IPS DF 4.7 (cell line): ENCODE measurements at regions not wholly inside any gene's neighbourhood (a gene's known extent, or its start where the extent isn't known, plus 50 kb on each side); places are given as distances from the start of the nearest gene placed in this dataset.

Source experiments
- DNase-seq: peaks from one replicate; pipeline ENCODE4 v3.0.0-alpha.2; 2013; ENCODE audit warnings: low spot score; ENCODE audit errors: extremely low read depth

DNA sequence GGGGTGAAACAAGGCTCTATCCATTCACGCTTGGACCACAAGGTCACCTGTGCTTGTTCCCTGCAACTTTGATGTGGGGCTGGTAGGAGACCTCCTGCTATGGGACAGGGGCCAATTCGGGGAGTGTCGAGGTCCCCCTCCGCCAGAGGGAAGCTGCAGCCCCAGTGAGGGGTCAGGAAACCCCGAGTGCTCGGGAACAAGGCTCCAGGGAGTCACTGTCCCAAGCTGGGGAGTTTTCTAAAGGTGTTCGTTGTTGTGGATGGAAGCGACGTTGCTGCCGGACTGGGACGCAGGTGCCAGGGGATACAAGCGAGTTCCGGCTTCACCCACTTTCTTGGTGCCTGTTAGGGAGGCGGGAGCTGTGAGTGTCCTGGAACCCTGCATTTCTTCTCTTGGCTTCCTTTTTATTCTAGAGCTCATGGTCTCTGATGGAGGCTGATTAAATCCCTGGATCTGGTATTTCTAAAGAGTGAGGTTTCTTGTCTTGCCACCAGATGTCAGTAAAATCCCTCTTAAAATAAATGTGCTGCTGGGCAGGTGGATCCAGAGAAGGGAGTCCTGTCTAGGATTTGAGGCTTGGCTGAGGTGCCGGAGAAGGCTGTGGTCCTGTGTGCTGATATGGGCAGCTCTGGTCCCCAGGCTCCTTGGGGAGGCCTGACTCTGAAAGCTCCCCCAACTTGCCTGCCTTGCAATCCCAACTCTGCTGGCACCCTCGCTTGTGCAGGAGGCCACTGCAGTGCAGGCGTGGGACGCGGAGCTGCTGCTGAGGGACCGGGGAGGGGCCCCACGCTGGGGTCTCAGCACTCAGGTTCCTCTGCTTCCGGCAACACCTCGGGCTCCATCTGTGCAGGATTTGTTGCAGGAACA lies 153.9 kb downstream of the TEX29 start:
- no peak for DNase-seq

DNA sequence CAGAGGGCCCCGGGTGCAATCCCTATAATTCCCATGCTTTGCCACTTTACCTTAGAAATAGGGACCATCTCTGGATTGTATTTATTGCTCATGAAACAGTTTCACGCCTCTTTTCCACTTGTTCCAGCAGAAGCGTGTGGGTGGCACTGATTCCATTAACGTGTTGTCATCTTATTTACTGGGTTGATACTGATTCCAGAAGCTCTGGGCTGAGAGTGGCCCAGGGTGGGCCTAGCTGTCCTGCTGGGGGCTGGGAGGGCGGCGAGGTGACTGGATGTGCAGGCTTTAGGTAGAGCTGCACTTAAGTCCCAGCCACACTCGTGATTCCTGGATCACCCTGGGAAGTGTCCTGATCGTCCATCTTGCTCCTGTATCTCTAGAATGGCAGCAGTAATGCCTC lies 155.0 kb downstream of the TEX29 start:
- DNase-seq, result no peak

DNA sequence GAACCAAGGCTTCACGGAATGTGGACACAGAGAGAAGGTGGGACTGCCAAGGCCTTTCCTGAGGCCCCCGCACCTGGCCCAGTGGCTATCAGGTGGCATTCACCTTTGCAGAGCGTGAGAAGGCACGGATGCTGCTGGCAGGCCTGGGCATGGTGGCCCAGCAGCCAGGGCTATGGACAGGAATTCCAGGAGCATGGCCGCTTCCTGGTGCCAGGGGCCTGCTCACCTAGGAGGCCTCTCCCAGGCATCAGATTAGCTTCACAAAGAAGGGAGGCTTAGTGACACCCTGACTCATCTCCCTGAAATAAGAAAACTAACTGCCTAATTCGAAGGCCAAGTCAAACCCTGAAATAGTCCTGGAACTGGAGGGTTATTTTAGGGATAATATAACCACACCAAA lies 155.8 kb downstream of the TEX29 start:
- no peak for DNase-seq

DNA sequence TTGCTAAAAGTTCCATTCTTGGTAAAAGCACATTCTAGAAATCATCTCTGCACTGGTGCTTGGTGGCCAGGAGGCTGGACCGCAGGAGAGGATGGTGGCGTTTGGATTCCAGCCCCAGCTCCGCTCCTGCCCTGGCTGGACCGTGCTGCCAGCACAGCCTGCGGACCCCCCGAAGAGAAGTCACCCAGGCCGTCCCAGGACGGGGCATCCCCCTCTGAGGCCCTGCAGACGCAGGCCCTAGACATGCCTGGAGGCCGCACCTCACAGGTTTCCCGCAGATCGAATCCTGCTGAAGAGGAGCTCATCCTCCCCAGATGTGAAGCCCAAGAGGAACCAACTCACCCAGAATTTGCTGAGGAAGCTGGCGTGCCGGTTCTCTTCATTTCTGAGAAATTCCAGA lies 159.0 kb downstream of the TEX29 start:
- DNase-seq, result no peak

DNA sequence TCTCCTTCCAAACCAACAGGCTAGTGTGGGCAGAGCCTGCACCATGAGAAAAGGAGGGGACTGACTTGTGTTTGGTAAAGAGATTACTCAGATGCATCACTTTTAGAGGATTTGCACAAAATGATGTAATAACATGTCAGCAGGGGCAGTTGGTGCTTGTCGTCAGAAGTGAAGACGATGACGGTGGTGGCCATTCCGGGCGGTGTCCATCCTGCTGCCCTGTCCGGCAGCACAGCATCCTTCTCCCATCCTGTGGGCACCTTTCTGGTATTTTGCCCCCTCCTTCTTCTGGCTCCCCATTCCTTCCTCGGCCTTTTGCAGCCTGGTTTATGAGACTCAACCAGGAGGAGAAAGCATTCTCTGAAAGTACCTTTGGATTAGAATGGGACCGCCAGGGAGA lies 160.1 kb downstream of the TEX29 start:
- no peak for DNase-seq

DNA sequence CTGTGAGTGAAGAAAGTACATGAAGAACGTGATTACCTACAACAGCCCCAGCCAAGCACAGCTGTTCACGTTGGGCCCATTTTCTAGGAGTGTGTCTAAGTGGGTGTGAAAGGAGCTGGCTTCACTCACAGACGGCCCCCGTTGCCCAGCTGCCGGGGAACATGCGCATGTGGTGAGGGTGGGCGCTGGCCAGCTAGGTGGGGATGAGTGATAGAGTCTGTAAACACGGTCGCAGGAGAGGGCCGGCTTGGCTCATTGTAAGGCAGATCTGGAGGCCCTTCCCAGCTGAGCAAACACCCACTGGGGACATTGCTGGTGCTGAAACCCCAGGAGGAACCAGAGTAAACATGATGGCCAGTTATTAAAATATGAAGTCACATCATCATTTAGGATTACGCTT lies 160.5 kb downstream of the TEX29 start:
- DNase-seq, result no peak

DNA sequence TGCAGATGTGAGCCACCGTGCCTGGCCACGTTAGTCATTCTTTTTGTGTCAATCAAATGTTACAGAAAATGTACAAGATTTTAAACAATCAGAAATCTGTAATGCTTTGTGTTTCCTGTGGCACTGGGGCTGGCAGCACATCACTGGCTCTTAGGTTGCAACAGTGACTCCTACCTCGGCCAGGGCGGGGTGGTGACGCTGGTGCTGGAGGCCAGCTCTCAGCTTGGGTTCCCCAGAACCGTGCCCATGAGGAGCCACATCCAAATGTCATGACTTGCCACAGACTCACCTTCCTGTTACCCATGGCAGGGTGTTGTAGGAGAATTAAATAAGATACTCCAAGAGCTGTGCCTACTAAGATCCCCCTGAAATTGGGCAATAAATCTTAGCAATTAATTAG lies 161.7 kb downstream of the TEX29 start:
- DNase-seq, result no peak

DNA sequence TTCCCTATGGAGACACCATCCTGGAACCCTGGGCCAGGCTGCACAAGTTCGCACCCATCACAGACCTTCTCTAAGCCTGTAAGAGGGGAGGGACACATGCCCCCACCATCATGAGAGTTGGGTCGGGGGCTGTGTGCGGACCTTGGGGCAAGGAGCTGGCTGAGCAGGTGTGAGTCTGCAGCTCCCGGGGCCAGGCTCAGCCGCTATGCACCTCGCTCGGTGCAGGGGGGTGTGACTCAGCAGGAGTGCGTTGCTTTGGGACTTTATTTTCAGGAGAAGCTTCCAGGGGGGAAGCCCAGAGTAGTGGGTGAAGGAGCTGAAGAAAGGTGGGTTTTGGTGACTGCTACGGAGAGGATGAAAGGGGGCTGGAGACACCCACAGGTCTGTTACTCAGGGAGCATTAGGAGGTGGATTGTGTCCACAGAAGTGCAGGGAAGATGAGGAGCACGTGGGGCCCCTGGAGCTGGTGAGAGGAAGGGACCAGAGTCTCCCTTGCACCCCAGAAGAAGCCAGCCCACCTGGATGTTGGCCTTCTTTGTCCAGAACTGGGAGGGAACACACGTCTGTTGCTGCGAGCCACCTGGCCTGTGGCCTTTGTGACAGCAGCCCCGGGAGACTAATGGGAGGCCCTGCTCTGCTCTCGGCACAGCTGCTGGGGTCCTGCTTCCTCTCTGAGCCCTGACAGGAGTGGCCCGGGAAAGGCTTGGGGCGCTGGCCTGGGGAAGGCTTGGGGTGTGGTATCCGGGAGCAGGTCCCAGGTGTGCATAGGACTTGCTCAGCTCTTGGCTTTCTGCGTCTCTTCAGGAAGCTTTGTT lies 162.6 kb downstream of the TEX29 start:
- DNase-seq, result no peak

DNA sequence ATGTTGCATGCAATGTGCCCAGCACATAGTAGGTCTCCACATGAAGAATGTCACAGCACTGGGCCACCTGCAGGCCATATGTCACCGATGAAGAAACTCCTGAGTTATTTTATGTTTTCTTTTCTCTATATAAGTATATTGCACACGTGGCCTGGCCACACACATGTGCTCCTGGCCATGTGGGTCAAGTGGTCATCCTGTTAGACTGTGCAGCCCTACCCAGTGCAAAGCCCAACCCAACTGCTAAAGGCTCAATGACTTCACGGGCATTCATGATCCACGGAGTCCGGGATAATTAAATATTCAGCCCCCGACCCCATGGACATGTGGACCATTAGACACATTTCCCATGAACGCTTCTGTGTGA lies 163.2 kb downstream of the TEX29 start:
- no peak for DNase-seq

DNA sequence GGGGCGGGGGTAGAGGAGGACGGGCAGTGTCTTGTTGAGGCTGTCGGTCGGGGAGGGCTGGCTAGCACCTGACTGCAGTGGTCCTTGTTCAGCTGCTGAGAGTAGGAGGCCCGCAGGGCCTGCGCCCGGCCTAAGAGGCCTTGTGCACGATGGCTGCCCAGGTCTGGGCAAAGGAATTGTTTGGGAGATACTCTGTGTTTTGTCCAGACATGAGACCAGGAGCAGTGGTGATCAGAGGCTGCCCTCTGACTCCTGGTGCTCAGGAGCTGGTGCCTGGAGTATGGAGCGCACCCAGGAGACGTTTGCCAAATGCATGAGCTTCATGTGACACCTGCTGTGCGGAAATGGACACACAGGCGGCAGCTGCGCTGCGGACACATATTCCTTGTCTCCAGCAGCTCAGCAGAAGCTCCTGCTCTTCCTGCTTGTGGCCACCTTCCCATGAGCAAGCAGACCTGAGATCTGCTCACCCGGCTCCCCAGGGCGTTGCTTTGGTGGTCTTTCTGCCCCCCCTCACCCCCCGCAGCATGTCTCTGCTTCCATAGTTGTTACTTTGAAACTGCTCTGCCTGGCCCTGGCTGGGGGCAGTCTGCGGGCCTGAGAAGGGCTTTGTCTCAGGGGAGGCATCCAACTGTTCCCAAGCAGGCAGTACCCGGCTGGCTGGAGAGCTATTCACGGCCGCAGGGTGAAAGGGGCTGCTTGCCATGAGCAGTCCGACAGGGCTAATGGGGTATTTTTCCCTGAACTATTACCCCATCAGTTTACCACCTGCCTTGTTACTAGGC lies 163.9 kb downstream of the TEX29 start:
- DNase-seq, result no peak

DNA sequence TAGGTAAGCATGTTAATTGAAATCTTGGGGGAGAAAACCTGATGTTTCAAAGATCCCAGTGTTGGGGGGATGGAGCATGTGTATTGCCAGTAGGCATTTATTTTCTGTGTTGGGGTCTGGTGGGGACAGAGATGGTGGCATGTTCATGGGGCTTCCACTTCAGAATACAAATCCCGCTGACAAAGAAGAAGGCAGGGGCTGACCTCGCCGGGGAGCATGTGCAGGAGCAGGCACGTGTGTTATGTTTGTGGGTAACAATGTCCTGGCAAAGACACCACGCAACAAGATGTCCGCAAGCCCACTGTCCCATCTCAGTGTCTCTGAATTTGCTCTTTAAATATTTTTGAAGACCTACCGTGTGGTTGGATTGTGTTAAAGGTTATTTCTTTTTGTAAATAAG lies 164.5 kb downstream of the TEX29 start:
- no peak for DNase-seq

DNA sequence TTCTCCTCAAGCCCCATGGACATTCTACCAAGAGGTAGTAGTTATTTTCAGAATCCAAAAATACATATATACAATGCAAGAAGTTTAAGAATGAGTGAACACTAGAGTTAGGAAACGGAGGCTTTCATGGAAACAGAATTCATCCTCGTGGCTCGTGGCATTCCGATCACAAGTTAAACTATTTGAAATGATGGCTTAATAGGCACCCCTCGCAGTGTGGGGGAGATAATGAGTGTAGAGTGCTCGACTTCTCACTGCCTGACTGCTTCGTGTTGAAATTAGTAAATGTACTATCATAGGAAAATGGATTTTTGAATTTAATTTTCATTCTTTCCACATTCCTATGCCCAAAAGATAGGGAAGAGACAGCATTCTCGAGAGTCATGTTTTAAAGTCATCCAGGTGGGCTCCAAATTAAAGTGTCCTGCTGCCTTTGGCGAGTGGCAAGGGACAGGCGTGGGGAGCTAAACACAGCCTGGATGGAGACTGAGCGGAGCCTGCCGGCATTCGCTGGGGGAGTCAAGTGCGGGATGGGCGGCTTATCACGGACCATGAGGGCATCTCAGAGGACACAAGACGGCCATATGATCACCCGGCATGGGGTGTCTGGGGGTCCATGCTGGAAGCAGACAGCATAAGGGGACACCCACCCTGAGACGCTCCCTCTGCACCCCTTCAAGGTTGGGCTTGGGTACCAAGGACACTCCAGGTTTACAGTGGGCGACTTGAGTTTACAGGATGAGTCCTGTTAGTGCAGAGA lies 165.2 kb downstream of the TEX29 start:
- no peak for DNase-seq

DNA sequence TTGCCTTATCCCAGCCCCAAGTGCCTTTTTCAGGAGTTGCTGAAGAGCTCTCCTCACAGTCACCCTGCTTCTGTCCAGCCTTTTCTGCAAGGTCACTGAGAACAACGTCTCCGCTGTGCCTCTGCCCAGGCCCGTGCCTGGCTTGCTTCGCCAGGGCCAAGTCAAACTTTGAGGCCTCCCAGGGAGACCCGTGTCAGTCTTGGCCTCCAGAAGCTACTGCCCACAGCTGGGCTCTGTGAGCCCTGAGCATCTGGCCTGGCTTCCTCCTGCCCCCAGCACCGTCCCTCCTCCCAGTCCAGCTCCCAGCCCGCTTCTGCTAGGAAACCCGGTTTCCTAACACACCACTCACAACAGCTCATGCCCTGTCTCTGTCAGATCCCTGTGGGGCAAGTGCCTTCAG lies 165.9 kb downstream of the TEX29 start:
- DNase-seq, result no peak

DNA sequence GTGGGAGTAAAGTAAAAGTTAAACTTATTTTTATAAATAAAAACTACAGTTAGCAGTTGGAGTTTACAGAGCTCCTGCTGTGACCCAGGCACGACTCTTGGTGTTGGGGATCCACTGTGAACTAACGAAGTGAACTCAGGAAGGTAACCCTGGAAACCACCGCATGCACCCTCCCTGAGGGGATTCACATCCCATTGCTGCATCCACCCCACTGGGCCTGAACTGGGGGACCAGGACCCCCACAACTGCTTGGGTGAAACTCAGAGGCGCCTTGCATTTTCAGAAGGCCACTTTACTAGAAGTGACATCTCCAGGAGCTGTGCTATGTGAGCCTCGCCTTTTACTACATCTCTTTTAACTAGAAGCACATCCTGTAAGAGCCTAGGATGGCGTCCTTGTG lies 166.4 kb downstream of the TEX29 start:
- no peak for DNase-seq

DNA sequence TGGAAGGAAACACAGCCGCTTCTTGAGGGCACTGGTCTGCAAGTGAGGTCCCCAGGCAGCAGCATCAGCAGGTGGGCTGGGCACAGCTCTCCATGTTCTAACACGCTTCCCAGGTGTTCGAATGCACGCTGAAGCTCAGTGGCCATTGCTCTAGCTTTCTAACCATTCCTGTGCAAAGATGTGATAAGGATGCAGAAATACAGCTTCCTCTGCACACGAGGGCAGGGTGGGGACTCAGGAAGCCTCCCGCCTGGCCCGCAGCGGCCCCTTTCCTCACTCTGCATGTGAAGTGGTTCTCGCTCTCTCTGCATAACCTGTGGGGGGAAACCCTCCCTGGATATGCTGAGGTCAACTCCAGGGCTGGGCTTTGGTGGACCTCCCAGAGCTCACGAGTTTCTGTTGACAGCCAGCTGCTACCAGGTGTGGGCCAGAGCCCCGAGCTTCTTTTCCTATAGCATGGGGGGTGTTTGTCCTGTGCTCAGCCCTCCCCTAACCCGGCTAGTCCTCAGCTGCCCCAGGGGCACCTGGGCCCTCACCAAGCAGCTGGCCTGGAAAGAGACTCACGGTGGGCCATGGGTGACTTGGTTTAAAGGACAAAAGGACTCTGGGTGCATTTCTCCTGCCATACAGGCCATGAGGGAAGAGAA lies 168.2 kb downstream of the TEX29 start:
- no peak for DNase-seq

DNA sequence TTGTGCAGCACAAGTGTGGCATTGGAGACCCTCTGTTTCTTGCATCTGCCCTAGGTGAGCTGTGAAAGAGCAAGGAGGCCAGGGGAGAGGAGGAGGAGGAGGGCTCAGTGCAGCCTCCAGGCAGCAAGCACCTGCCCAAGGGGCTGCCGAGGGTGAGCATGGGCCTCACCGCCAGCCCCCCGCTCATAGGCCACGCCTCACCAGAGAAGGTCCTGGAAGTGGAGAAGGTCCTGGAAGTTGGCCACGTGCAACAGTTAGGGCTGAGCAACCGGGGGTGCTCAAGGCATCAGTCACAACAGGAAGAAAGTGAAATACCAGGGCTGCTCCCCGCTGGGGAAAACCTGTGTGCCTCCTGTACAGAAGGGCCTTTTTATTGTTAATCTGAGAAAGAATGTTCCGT lies 168.9 kb downstream of the TEX29 start:
- no peak for DNase-seq

DNA sequence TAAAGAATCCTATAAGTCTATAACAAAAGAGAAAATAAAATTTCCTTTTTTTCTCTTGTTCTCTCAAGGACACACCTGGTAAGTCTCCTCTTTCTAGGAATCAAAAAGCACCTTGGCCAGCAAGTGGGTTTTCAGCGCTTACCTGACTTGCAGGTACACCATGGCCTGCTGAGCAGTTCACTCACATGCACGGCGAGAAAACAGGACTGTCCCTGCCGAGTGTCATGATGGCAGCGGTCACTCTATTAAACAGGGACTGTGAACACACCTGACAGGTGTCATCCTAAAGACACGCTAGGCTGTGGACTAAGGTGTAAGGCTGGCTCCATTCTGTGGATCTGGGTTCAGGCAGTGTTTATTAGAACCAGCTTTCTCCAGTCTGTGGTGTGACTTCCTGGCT lies 170.2 kb downstream of the TEX29 start:
- DNase-seq, result no peak

DNA sequence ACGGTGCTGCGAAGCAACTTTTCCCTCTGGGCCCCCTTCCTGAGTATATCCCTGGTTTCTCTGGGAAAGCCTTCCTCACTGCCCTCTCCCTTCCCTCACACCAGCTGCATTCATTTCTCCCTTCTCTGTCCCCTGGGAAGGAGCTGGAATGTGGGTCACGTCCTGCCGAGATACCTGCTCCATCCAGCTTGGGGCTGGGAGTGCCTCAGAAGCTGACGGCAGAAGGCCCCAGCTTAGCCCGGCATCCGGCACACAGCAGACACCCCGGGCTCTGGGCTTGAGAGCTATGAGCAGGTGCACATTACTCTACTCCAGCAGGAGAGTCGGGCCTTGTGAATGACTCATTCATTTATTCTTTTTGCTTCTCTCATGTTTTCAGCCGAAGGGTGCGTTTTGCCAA lies 170.6 kb downstream of the TEX29 start:
- no peak for DNase-seq

DNA sequence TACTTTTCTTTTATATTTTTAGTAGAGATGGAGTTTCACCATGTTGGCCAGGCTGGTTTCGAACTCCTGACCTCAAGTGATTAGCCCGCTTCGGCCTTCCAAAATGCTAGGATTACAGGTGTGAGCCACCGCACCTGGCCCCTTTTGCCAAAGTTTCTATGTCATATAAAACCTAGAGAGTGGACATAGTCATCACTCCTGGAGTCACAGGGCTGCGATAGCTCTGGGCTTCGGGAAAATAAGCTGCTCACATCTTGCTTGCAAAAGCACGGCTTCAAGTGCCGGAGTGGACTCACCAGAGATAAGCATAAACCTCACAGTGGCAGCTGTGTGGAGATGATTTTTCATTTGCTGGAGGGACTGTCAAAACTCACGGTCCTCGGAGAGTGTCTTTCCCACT lies 171.2 kb downstream of the TEX29 start:
- DNase-seq, result no peak

DNA sequence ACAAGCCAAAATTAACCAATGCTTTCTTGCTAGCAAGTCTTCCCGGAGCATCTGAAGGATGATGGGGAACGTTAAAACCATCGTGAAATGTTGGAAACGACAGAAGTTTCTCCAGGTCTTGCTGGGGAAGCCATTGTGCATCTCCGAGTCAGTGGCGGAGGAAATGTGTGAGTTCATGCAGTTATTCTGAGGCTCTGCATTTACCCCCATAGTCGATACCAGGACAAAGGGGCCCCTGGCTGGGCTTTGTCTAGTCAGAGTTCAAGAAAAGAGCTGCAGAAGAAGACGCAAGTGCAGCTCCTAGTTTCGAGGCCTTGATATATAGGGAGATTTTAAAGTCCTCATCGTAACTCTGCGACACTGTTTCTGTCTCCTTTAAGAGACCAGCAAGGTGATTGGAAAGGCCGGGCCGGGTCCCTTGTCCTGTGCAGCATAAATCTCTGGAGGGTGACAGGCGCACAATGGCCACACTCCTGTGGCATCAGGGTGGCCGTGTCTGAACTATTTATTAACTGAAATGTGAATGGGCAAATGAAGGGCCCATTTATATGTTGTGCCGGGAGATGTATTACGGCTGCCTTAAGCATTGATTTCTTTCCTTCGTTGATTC lies 172.0 kb downstream of the TEX29 start:
- no peak for DNase-seq
